ENCODE measurements at regions not wholly inside any gene's neighbourhood (a gene's known extent, or its start where the extent isn't known, plus 50 kb on each side); places are given as distances from the start of the nearest gene placed in this dataset.
A peak's percentile ranks its signal among the peaks of the same experiment; 100 is the strongest.
"Not testable (repeated sequence)": the region's sequence is repeated elsewhere in the genome, so short reads cannot be mapped to it uniquely, and the experiment has no call there.

DNA sequence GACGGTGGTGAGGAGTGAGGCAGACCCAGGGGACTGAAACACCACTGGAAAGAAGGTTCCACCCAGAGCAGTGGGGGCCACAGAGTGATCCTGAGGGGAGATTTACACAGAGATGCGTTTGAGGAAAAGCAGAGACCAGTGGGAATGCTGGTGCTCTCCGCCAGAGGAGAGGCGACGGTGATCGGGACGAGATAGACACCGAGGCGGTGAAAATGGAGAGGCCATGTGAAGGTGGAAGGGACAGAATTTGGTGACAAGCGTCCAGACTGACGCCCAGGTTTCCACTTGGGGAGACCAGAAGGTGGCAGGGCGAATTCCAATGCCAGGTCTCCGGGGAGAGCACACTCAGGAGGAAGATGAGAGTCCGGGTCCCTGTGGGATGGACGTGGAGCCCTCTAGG lies 374.8 kb downstream of the CNTNAP3B start:
- DNase-seq: not testable (repeated sequence)

DNA sequence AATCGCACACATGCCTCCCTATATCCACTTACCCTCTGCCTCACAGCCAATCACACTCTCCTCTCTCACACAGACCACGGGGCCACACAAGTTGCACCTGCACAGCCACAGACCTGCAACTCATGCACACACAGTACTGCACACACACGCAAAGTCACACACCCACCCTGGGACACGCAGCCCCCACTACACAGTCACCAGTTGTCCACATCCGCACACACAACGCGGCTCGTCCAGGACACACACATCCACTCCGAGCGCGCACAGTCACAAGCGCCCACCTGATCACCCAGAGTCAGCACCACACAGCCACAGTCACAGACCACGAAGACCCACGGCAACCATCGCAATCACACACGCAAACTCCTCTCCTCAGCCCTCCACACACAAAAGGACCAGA lies 387.3 kb downstream of the CNTNAP3B start:
- DNase-seq: not testable (repeated sequence)

DNA sequence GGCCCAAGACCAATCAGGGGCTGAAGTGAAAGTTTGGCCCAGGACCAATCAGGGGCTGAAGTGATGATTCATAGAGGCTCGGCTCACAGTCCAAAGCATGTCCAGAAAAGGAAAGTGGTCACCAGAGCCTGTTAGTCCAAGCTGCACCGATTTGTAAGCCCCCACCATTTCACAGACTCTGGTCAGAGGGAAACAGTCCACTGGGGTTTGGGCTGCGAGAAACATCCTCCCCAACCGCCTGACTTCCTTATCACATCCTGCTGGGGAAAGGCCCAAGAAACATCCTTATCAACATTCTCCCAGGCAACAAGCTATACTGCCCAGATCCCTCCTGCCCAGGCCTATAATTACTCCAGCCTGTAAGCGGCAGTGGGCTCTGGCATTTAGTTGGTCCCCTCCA lies 388.1 kb downstream of the CNTNAP3B start:
- not testable (repeated sequence) for DNase-seq

DNA sequence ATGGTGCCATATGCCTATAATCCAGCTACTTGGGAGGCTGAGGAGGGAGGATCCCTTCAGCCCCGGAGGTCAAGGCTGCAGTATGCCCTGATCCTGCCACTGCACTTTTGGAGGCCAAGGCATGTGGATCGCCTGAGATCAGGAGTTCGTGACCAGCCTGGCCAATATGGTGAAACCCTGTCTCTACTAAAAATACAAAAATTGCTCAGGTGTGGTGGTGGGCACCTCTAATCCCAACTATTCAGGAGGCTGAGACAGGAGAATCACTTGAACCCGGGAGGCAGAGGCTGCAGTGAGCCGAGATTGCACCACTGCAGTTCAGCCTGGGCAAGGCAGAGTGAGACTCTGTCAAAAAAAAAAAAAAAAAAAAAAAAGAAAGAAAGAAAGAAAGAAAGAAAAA lies 390.5 kb downstream of the CNTNAP3B start:
- DNase-seq: not testable (repeated sequence)

DNA sequence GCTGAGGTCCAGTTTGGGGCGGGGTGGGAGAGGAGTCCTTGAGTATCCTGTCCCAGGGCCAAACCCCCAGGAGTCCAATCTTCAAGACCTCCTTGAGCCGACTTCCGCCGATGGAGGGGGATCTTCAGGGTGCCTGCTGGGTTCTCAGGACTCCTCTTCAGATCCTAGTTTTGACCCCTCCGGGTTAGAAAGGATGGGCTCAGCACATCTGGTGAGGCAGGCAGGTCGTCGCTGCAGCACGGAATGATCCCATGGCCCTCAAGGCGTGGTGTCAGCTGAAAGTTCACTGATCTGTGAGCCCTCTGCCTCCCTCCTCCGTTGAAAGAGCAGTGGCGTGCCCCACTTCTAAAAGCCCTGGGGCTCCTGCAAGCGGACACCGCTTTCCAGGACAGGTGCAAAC lies 430.0 kb downstream of the CNTNAP3B start:
- not testable (repeated sequence) for DNase-seq

DNA sequence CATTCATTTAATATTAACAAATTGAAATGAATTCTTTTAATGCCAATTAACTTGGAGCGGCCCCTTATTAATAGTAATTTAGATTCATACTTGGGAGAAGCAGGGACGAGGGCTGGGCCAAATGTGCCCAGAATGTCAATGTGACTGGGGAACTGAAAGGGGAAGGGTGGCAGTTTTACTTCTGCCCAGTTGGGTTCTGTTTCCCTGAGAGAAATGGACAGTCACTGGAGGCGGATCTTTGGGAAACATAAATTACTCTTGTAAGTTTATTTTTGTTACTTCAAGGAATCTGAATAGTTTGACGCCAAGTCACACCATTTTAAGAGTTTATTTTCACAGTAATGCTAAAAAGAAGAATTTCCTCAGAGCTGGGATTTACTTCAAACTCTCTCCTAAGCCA lies 432.1 kb downstream of the CNTNAP3B start:
- DNase-seq: not testable (repeated sequence)

DNA sequence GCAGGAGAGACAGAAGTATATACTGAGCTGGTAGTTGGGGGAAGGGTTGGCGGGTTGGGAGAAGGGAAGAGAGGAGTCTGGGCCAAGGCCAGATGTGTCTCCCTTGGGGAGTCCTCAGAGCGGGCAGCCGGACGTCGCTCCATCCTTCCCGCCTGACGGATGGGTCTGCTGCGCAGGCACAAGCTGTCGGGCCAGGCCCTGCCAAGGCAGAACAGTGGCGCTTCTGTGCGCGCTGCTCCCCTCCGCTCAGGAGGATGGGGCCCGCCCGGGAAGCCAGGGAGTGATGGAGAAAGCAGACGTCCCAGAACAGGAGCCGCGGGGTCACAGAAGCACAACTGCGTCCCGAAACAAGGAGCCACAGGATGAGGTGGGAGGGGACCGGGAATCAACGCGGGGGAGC lies 449.9 kb downstream of the CNTNAP3B start:
- not testable (repeated sequence) for DNase-seq

DNA sequence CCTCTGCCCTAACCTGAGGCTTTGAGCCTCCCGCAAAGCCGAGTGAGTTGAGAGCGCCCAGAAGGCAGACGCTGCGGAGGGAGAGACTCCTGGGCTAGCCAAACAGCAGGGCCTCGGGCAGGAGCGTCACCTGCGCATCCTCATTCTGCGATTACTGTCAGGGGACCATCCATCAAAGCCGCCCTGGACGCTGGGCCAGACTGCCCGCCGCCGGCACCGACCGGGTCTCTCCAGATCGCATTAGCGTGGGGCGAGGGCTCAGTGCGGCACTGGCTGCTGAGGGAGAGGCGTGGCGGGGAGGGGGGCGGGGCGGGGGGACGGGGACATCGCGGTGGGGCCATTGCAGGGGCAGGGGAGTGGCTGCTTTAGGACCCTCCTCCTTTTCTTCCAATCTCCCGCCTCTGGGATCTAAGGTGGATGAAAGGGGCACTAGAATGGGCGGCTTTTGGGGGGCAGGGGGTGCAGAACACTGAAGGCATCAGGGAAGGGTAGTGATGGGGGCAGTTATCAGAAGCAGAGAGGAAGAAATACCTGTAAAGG lies 465.7 kb downstream of the CNTNAP3B start:
- DNase-seq: not testable (repeated sequence)

DNA sequence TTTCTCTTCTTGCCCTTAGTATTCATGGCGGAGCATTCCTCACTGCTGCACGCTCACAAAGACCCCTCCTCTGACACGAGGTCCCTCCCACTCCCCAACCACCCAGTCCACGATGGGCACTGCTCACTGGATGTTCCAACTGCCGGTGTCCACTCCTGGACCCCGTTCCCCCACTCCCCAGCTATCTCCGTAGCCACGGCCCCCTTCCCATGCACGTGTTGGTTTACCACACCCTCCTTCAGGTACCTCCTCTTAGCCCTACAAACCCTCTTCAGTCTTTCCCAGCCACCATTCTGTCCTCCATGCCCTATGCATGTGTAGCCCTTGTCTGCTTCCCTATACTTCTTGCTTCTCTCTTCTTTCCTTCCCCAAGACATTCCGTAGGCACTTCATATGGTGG lies 469.6 kb upstream of the ZNG1F start:
- not testable (repeated sequence) for DNase-seq

DNA sequence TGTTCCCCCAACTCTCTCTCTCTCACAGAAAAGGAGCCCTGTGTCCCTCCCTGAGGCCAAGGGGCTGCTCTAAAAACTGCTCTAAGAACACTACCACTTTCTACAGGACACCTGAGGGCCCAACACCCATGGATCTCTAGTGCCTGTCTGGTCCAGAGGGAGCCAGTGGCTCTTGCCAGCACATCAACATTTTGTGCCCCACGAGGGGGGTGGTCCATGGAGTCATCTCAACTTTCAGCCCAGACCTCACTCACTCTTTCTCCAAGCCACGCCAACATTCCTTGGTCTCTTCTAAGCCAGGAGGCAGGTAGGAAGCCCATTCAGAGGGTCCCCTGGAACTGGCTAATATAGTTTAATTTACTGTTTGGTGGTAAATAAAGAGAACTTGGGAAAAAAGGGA lies 469.0 kb upstream of the ZNG1F start:
- DNase-seq: not testable (repeated sequence)

DNA sequence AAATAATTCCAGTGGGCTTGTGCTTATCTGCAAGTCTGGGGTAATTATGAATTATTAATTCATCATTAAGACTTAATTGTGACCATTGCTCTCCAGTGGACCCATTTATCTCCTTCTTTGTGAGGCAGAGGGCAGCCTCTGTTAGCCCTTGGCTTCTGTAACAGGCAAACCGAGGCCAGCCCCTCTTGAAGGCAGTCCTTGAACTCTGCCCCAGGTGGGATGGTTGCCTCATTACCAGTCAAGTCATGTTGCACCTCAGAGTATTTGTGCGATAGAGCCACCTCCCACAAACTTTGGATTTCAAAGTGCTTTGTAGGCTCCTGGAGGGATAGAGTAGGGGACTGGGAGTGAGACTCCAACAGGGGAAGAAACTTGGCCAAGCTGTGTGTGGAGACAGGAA lies 468.0 kb upstream of the ZNG1F start:
- DNase-seq: not testable (repeated sequence)

DNA sequence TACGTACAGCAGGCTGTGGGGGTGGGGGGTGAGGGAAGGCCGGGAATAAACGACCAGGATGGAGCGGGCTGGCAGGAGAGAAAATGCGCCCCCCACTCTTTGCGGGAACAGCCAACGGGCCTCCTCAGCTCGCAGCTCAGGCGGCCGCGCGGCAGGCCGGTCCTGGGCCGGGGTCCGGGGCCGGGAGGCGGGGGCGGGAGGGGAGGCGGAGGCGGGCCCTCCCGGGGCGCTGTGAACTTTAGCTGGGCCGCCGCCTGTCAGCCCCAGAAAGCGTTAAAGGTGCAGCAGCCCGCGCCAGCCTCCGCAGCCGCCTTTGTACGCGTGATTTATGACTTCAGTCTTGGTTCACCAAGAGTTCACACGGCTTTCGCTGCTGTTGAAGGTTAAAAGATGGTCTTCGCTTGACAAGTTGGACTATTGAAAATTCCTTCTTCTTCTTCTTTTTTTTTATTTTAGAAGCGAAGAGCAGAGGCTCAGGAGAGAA lies 466.0 kb upstream of the ZNG1F start:
- not testable (repeated sequence) for DNase-seq

DNA sequence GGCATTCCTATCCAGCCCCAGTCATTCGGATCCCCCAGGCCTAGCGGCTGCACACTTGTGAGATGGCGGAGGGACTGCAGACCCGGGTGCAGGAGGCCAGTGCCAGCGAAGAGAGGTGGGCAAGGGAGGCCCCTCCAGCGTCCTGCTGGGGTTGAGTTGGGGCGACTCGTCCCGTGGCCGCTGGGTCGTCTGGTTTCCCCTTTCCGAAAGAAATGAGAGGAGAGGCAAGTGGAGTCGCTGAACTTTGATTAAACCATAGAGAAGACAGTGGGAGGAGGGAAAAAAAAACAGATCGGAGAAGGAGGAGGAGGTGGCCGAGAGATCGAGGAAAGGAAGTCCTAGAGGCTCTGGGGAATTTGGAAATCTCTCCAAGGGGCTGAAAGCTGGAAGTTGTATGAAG lies 465.2 kb upstream of the ZNG1F start:
- not testable (repeated sequence) for DNase-seq

DNA sequence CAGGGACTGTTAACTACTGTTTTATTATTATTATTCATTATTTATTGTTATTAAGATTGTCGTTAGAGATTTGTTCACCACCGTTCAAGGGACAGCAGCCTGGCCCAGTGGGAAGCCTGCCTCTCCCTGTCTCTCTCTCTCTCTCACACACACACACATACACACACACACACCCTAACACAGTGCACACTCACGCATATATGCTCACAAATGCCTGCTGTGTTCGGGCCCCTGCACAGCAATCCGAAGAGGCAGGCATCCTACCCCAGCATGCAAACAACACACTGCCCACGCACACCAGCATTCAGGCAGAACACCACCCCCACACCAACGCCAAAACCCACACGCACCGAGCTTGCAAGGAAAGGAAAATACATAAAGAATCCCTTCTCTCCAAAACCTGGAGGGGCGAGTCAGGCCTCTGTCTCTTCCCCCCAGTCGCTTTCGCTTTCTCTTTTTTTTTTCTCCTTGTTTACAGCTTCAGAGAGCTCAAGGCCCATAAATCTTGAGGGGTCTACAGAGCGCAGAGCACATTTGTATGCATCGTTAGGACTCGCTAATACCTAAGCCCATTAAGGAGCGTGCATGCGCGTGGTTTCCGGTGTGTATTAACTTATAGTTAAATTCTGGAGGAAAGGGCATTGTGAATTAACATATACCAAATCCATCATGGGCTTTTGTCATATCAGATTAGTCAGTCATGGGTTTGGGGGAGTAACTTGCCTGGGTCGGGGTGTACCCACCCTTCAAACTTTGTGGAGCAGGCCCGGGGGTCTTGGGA lies 464.6 kb upstream of the ZNG1F start:
- DNase-seq: not testable (repeated sequence)

DNA sequence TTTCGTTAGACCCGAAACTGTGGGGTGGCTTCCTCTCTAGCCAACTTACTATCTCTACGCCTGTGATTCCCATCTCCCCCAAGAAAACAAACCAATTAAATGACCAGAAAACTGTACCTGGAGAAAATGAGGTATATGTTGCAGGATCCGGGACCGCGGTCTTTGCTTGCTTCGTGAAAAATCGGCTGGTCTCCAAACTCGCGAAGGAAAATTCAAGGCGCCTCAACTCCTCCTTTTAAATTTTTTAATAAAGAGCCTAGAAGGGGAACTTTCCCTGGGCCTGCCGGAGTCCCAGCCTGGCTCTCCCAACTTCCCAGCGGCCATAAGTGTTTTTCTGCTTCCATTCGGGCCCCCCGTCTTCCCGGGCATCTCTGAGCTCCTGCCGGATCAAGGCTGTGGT lies 463.7 kb upstream of the ZNG1F start:
- DNase-seq: not testable (repeated sequence)

DNA sequence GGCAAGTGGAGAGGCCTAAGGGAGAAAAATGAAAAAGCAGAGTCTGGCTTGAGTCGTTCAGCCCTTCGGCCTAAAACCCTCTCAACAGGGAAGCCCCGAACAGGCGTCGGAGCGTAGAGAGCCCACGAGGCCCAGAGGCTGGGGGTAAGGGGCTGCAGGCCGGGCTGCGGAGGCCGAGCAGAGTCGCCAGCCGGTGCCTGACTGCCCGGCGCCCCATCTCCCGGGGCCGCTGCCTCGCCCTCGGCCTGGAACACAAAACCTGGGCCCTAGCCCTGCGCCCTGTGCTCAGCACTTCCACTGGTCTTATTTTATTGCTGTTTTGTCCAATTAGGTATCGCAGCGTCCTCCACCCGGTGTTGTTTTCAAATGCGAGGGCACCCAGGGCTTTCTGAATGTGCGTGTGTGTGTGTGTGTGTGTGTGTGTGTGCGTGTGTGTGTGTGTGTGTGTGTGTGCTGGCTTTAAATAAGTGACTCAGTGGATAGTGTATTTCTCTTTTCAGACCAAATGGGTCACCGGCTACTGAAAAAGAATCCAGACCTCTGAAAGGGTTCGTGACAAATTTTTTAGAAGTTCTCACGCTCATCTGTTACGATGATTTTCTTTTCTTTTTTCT lies 463.1 kb upstream of the ZNG1F start:
- DNase-seq: not testable (repeated sequence)

DNA sequence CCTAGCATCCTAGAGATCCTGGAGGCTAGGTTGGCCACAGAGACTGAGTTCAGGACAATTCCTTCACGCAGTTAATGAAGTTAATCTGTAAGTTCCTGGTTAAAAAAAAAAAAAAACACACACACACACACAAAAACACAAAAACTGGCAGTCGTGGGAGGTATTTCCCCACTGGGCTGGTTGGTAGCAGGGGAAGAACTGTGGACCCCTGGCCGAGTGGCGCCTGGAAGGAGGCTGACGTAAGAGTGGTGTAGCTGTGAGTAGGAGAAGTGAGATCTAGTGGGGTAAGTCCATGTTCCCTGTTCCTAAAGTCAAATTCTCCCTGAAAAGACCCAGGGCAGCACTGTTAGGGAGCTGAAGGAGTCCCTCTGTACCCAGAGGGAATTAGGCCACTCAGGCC lies 461.0 kb upstream of the ZNG1F start:
- DNase-seq: not testable (repeated sequence)

DNA sequence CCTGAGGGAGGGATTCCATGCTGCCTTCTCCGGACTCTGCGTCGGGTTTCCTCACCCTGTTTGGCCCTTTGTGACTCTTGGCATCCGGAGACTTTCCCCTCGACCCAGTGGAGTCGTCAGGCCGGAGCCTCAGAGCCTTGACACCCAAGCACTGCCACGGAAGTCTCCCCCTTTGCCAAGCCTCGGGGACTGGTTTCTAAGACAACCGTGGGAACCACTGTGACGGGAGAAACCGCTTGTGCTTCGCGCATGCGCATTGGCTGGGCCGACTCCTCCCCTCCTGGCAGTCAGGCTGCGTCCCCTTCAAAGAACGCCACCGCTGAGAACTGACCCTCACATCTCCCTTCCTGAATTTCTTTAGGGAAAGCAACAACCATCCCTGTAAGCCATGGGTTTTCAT lies 459.4 kb upstream of the ZNG1F start:
- peak; percentile 47 for DNase-seq

DNA sequence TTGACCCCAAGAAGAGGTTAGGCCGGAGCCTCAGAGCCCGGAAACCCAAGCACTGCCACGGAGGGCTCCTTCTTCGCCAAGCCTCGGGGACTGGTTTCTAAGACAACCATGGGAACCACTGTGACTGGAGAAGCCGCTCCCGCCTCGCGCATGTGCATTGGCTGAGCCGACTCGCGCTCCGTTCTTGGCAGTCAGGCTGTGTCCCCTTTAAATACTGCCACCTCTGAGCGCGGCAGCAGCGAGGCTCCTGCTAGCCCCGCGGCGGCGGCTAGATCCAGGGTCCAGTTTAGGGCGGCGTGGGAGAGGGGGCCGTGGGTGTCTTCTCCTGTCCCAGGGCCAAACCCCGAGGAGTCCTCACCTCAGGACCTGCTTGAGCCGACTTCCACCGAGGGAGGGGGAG lies 457.1 kb upstream of the ZNG1F start:
- not testable (repeated sequence) for DNase-seq

DNA sequence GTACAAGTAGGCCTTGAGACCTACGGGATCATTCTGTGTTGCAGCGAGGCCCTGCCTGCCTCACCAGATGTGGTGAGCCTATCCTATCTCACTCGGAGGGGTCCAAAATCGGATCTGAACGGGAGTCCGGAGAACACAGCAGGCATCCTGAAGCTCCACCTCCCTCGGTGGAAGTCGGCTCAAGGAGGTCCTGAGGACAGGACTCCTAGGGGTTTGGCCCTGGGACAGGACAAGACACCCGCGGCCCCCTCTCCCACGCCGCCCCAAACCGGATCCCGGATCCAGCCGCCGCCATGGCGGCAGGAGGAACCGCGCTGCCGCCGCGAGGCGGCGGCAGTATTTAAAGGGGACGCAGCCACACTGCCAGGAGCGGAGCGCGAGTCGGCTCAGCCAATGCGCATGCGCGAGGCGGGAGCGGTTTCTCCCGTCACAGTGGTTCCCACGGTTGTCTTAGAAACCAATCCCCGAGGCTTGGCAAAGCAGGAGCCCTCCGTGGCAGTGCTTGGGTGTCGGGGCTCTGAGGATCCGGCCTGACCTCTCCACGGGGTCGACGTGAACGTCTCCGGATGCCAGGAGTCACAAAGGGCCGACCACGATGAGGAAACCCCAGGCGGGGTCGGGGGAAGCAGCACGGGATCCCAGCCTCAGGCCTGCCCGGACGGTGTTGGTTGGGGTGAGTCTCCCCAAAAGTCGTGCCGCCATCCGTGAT lies 454.6 kb upstream of the ZNG1F start:
- peak; percentile 62 for DNase-seq

DNA sequence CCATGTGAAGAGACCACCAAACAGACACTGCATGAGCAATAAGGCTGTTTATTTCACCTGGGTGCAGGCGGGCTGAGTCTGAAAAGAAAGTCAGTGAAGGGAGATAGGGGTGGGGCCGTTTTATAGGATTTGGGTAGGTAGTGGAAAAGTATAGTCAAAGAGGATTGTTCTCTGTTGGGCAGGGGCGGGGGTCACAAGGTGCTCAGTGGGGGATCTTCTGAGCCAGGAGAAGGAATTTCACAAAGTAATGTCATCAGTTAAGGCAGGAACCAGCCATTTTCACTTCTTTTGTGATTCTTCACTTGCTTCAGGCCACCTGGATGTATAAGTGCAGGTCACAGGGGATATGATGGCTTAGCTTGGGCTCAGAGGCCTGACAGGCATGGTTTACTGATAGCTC lies 444.6 kb upstream of the ZNG1F start:
- DNase-seq: not testable (repeated sequence)

DNA sequence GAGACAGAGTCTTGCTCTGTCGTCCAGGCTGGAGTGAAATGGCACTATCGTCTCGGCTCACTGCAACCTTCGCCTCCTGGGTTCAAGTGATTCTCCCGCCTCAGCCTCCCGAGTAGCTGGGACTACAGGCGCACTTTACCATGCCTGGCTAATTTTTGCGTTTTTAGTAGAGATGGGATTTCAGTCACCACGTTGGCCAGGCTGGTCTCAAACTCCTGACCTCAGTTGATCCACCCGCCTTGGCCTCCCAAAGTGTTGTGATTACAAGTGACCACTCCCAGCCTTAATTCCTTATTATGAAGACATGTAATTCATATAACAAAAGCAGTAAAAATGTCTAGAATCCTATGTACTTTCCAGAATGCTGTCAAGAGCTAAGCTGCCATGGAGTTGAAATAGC lies 434.5 kb upstream of the ZNG1F start:
- DNase-seq: not testable (repeated sequence)

DNA sequence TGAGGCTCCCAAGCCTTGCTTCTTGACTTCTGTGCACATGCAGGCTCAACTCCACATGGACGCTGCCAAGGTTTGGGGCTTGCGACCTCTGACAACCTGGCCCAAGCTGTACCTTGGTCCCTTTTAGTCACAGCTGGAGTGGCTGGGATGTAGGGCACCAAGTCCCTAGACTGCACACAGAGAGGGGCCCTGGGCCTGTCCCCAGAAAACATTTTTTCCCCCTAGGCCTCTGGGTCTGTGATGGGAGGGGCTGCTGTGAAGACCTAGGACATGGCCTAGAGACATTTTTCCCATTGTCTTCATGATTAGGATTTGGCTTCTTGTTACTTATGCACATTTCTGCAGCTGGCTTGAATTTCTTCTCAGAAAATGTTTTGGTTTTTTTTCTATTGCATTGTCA lies 430.1 kb upstream of the ZNG1F start:
- not testable (repeated sequence) for DNase-seq
